Panc1 (cell line): ENCODE measurements at regions not wholly inside any gene's neighbourhood (a gene's known extent, or its start where the extent isn't known, plus 50 kb on each side); places are given as distances from the start of the nearest gene placed in this dataset.
A peak's percentile ranks its signal among the peaks of the same experiment; 100 is the strongest.

Experiments
- ATAC-seq: fragments of 200-7000 bp; cut with Tn5 transposase; 2 replicates; pipeline ENCODE4 v1.9.1; 2020; ENCODE audit warnings: mild to moderate bottlenecking, moderate library complexity
- BruUV-seq: library from RNA; stranded (reverse); fragments of 400-500 nt; replicated peaks from 2 replicates; lab custom pipeline; 2021; lab: Mats Ljungman, UMichigan
- CTCF ChIA-PET: fragments of 300-600 bp; sonication (Branson Sonifier 250); formaldehyde crosslinking; loops from one replicate; lab custom pipeline; 2022; ENCODE audit warnings: antibody characterized with exemption; lab: Charles Lee
- POLR2A ChIA-PET: fragments of 300-600 bp; sonication (Branson Sonifier 250); formaldehyde crosslinking; loops from one replicate; lab custom pipeline; 2022; ENCODE audit warnings: antibody characterized with exemption; lab: Charles Lee
- DNase-seq: peaks from one replicate; pipeline ENCODE4 v3.0.0-alpha.2; 2010; ENCODE audit warnings: low read depth, low spot score
- H3K27ac ChIP-seq: 2 replicates; pipeline ENCODE4 v1.5.1; 2011; ENCODE audit warnings: mild to moderate bottlenecking, low read length, inconsistent platforms
- H3K27me3 ChIP-seq: fragments of 200-500 bp; sonication (Bioruptor generic); 2 replicates; pipeline ENCODE4 v1.6.0; 2014; ENCODE audit warnings: low read length, inconsistent platforms; ENCODE audit not compliant: control insufficient read depth, insufficient read depth
- H3K36me3 ChIP-seq: fragments of 200-500 bp; sonication (Bioruptor generic); 2 replicates; pipeline ENCODE4 v1.5.1; 2014; ENCODE audit warnings: inconsistent platforms, mild to moderate bottlenecking, low read length, moderate library complexity; ENCODE audit not compliant: control insufficient read depth, insufficient read depth
- H3K4me1 ChIP-seq: 2 replicates; pipeline ENCODE4 v1.5.1; 2011; ENCODE audit warnings: inconsistent platforms, mild to moderate bottlenecking, low read length, moderate library complexity; ENCODE audit not compliant: control insufficient read depth, insufficient read depth
- H3K4me3 ChIP-seq, 2 experiments: 2 replicates each; pipeline ENCODE4 v1.5.1; 2011 to 2012; ENCODE audit warnings: low read depth in 2 of 2, low read length in 2 of 2, mild to moderate bottlenecking in 2 of 2, inconsistent platforms in 1 of 2, moderate library complexity in 1 of 2
- H3K9me3 ChIP-seq: fragments of 200-500 bp; sonication (Bioruptor generic); 2 replicates; pipeline ENCODE4 v1.5.1; 2014; ENCODE audit warnings: low read depth, mild to moderate bottlenecking, inconsistent platforms, low read length, moderate library complexity; ENCODE audit not compliant: control insufficient read depth, insufficient read depth
- CTCF ChIP-seq: fragments of 450-650 bp; IDR thresholded peaks from 2 replicates; pipeline ENCODE4 v1.5.1; 2017; ENCODE audit warnings: mild to moderate bottlenecking
- POLR2AphosphoS5 ChIP-seq: IDR thresholded peaks from 2 replicates; pipeline ENCODE4 v1.6.1; 2012; ENCODE audit warnings: mild to moderate bottlenecking, low read depth, low read length, moderate library complexity
- REST ChIP-seq, 2 experiments: IDR thresholded peaks; 2 replicates each; pipeline ENCODE4 v1.6.1; 2011 to 2012; ENCODE audit warnings: low read depth in 2 of 2, control low read depth in 1 of 2, low read length in 1 of 2, mild to moderate bottlenecking in 1 of 2, moderate library complexity in 1 of 2; ENCODE audit not compliant: insufficient read depth in 1 of 2
- SIN3A ChIP-seq: IDR thresholded peaks from 2 replicates; pipeline ENCODE4 v1.6.1; 2012; ENCODE audit warnings: low read depth, mild to moderate bottlenecking, low read length, moderate library complexity, borderline replicate concordance; ENCODE audit not compliant: insufficient read depth
- TCF7L2 ChIP-seq: IDR thresholded peaks from 2 replicates; pipeline ENCODE4 v1.6.1; 2011; ENCODE audit warnings: mild to moderate bottlenecking, low read depth, low read length, inconsistent platforms
- in situ Hi-C: cut with HindIII; loops from 2 replicates; pipeline ENCODE4 v1.10.0; 2016; ENCODE audit warnings: low sequenced_read_pairs, low pct_unique_long_range_greater_than_20kb
- intact Hi-C: fragments of 100-400 bp; cut with micrococcal nuclease; formaldehyde crosslinking; loops from one replicate; pipeline ENCODE4 v1.10.0; 2022; ENCODE audit not compliant: unreplicated experiment

- H3K27me3 ChIP-seq, result no peaks in the 10 kb centered on the region
- no peaks in the 10 kb centered on the region for H3K9me3 ChIP-seq
- BruUV-seq, result no TSS peak
- no peaks in the 10 kb centered on the region for H3K36me3 ChIP-seq
- in situ Hi-C loops, result no loop called here
- no peak overlapping the region for H3K27ac ChIP-seq
- intact Hi-C loops, result no loop called here
- TF ChIP-seq TCF7L2, result no peak
- ChIA-PET CTCF (no interaction called here), POLR2A (no interaction called here)
- no peak for DNase-seq
- no peak overlapping the region for H3K4me3 ChIP-seq
- H3K4me1 ChIP-seq, result no peaks in the 10 kb centered on the region; the same call in 1 of the 2 replicates
- ATAC-seq, result no peak
Measured at GRCh38 chr18:77807650-77808049, 558.0 kb downstream of the GALR1 start.

GRCh38 chr18:77811503-77811902 is 561.9 kb downstream of the GALR1 start:
- CTCF ChIA-PET, result no interaction called here

More at GRCh38 chr18:77811503-77811902, 561.9 kb downstream of the GALR1 start:
- Histone ChIP-seq H3K27ac (no peak overlapping the region), H3K4me1 (no peaks in the 10 kb centered on the region; the same call in 1 of the 2 replicates), H3K36me3 (no peaks in the 10 kb centered on the region), H3K27me3 (no peaks in the 10 kb centered on the region), H3K9me3 (peaks cover 4% of the 10 kb centered on the region; the same call in 1 of the 2 replicates), H3K4me3 (no peak overlapping the region)
- POLR2A ChIA-PET, result no interaction called here
- intact Hi-C loops (no loop called here), in situ Hi-C loops (no loop called here)
- DNase-seq (peak; percentile 2), ATAC-seq (no peak)
- BruUV-seq, result no TSS peak
- TF ChIP-seq CTCF, result no peak
- no peak for TF ChIP-seq REST (IDR thresholded peaks at IDR 0.05; ENCODE audit: insufficient read depth in 1 of 2, low read depth in 2 of 2, low read length in 1 of 2)
- no peak for TF ChIP-seq SIN3A
- TF ChIP-seq TCF7L2, result no peak
- no peak for TF ChIP-seq POLR2AphosphoS5
